ENCODE measurements at regions not wholly inside any gene's neighbourhood (a gene's known extent, or its start where the extent isn't known, plus 50 kb on each side); places are given as distances from the start of the nearest gene placed in this dataset.

DNA sequence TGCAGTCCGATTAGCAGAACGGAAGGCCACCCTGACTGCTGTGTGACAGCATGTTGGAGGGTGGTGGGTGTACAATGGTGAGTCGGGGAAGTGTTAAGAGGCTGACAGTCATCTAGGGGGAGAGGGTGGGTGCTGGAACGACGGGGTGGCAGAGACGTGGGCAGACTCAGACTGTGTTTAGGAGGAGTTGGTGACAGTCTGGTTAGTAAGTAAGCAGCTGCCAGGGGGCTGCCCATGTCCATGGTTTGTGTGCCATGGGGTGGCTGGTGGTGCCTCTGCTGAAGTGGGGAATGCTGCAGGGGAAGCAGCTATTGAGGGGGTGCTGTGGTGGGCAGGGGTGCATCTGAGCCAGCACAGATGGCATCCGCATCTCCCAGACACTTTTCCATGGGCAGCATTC is 51.3 kb upstream of the BOD1 start:
- Histone ChIP-seq H3K27ac (no peak overlapping the region), H3K4me3 (no peak overlapping the region), H3K4me1 (peaks cover 0 to 24% (median 14%) of the 10 kb centered on the region in 4 donors), H3K9me3 (no peaks in the 10 kb centered on the region), H3K36me3 (no peaks in the 10 kb centered on the region), H3K27me3 (peaks cover 0 to 3% of the 10 kb centered on the region in 2 donors)
- DNase-seq: no peak
- intact Hi-C loops (cut with DNase I; ENCODE audit: low total_unique reads): no loop called here
- TF ChIP-seq, protein P1, sequence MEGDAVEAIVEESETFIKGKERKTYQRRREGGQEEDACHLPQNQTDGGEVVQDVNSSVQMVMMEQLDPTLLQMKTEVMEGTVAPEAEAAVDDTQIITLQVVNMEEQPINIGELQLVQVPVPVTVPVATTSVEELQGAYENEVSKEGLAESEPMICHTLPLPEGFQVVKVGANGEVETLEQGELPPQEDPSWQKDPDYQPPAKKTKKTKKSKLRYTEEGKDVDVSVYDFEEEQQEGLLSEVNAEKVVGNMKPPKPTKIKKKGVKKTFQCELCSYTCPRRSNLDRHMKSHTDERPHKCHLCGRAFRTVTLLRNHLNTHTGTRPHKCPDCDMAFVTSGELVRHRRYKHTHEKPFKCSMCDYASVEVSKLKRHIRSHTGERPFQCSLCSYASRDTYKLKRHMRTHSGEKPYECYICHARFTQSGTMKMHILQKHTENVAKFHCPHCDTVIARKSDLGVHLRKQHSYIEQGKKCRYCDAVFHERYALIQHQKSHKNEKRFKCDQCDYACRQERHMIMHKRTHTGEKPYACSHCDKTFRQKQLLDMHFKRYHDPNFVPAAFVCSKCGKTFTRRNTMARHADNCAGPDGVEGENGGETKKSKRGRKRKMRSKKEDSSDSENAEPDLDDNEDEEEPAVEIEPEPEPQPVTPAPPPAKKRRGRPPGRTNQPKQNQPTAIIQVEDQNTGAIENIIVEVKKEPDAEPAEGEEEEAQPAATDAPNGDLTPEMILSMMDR (IDR thresholded peaks at IDR 0.05): no peak

DNA sequence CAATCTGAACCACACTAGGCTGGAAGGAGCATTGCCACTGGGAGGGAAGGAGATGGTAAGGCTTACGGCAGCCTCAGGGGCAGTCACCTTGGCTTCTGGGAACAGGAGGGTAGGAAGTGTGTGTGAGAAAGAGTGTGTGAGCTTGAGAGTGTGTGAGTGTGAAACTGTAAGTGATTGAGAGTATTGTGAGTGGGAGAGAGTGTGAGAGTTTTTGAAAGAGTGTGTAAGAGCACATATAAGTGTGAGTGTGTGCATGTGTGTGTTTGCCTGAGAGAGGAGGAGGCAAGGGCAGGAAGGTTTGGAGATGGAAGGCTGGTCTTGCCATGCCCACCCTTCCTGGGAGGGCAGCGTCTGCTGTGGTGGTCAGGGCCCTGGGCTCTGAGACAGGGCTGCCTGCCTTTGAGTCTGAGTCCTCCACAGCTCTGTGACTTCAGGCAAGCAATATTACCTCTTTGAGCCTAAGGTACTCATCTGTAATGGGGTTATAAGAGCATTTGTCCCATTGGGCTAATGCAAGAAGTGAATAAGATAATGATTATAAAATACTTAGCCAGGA is 51.9 kb upstream of the BOD1 start:
- TF ChIP-seq, protein P1 (IDR thresholded peaks at IDR 0.05): no peak
- H3K36me3 ChIP-seq: no peaks in the 10 kb centered on the region
- H3K27me3 ChIP-seq: peaks cover 0 to 3% of the 10 kb centered on the region in 2 donors
- peaks cover 0 to 24% (median 14%) of the 10 kb centered on the region in 4 donors for H3K4me1 ChIP-seq
- H3K27ac ChIP-seq: no peak overlapping the region
- intact Hi-C loops (cut with DNase I; ENCODE audit: low total_unique reads): no loop called here
- H3K4me3 ChIP-seq: no peak overlapping the region
- no peaks in the 10 kb centered on the region for H3K9me3 ChIP-seq
- DNase-seq: no peak

DNA sequence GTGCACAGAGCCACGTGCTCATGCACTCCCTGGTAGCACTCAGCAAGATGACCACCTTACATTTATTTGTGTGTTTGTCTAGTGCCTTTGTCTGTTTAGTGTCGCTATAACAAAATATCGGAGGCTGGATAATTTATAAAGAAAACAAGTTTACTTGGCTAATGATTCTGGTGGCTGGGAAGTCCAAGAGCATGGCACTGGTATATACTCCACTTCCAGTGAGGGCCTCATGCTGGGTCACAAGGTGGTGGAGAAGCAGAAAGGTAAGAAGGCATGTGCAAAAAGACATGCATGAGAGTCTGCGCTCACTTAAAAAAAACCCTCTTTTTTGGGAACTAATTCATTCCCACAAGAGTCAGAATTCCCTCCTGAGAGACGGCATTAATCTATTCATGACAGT is 52.5 kb upstream of the BOD1 start:
- H3K9me3 ChIP-seq: no peaks in the 10 kb centered on the region
- H3K27me3 ChIP-seq: no peaks in the 10 kb centered on the region
- DNase-seq: no peak
- peaks cover 0 to 24% (median 14%) of the 10 kb centered on the region in 4 donors for H3K4me1 ChIP-seq
- H3K4me3 ChIP-seq: no peak overlapping the region
- H3K36me3 ChIP-seq: no peaks in the 10 kb centered on the region
- no peak overlapping the region for H3K27ac ChIP-seq
- intact Hi-C loops (cut with DNase I; ENCODE audit: low total_unique reads): no loop called here
- TF ChIP-seq, protein P1 (IDR thresholded peaks at IDR 0.05): no peak

DNA sequence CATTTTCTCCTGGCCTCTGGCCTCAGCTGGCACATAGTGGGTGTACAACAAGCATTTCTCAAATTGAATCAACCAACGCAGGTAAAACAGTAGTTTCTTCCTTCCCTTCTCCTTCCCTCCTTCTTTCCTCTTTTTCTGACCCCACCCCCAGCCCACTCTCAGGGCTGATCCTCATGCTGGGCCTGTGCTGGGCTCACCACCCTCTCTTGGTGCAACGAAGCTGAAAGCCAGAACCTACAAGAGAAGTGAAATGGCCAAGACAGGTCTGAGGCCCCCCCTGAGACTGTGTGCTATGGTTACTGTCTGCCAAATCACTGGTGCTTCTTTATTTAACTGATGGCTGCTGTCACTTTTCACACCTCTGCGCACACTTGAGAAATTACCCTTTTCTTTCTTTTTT is 53.0 kb upstream of the BOD1 start:
- Histone ChIP-seq H3K9me3 (no peaks in the 10 kb centered on the region), H3K4me3 (no peak overlapping the region), H3K27me3 (no peaks in the 10 kb centered on the region), H3K36me3 (no peaks in the 10 kb centered on the region), H3K27ac (no peak overlapping the region), H3K4me1 (peaks cover 0 to 24% (median 14%) of the 10 kb centered on the region in 4 donors)
- intact Hi-C loops (cut with DNase I; ENCODE audit: low total_unique reads): no loop called here
- no peak for DNase-seq
- TF ChIP-seq, protein P1 (IDR thresholded peaks at IDR 0.05): no peak

DNA sequence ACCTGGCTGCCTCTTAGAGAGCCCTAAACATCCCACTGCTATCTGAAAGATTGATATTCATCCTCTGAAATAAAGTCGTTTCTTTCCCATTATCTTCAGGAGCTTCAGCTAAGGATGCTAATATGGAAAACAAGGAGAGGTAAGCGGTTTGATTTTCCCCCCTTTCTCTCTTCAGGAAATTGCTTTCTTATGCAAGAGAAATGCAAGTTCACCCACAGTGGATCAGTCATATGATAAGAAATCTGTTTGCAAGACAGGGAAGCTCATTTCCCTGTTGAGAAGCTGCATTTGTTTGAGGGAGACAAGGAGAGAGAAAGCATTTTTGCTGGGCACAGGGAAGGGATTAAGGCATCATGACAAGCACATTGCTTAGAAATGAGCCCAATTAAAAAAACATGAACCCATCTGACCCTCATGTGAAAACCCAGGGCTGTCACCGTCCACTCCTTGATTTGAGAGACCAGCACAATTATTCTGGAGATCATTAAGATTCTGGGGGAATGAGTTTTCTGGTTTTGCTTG is 53.7 kb upstream of the BOD1 start:
- Histone ChIP-seq H3K9me3 (peaks cover 0 to 6% (median 5%) of the 10 kb centered on the region in 3 donors), H3K4me1 (peaks cover 0 to 24% (median 14%) of the 10 kb centered on the region in 4 donors), H3K36me3 (no peaks in the 10 kb centered on the region), H3K27me3 (no peaks in the 10 kb centered on the region), H3K4me3 (peak overlapping the region in 1 of 2 donors; percentile 10), H3K27ac (peak overlapping the region; percentile 45 to 60)
- no peak for DNase-seq
- intact Hi-C loops (cut with DNase I; ENCODE audit: low total_unique reads): no loop called here
- TF ChIP-seq, protein P1 (IDR thresholded peaks at IDR 0.05): no peak

Measured in tibial artery (tissue), 4 donors.